Heart right ventricle (tissue), 16 donors: ENCODE measurements at regions not wholly inside any gene's neighbourhood (a gene's known extent, or its start where the extent isn't known, plus 50 kb on each side); places are given as distances from the start of the nearest gene placed in this dataset.

Experiments
- ATAC-seq, 8 donors: fragments of 200-7000 bp; cut with Tn5 transposase; one replicate each; pipeline ENCODE4 v1.9.1; 2020; ENCODE audit warnings: mild to moderate bottlenecking in 8 of 8, moderate library complexity in 8 of 8, moderate number of reproducible peaks in 1 of 8
- DNase-seq, 2 donors: peaks; one replicate each; pipeline ENCODE4 v3.0.0-alpha.2; 2020
- H3K27ac ChIP-seq, 10 donors: fragments of 200-600 bp; sonication (generic) in 2 of 10; one replicate each; pipeline versions ENCODE4 v1.5.0 to v1.8.0; 2020 to 2022; ENCODE audit warnings: mild to moderate bottlenecking in 3 of 10
- H3K27me3 ChIP-seq, 7 donors: fragments of 200-600 bp; one replicate each; pipeline ENCODE4 v1.8.0; 2021 to 2022; ENCODE audit warnings: mild to moderate bottlenecking in 2 of 7
- H3K36me3 ChIP-seq, 9 donors: fragments of 200-600 bp; sonication (generic) in 1 of 9; one replicate each; pipeline versions ENCODE4 v1.5.0 to v1.8.0; 2020 to 2022; ENCODE audit warnings: mild to moderate bottlenecking in 2 of 9
- H3K4me1 ChIP-seq, 9 donors: fragments of 200-600 bp; sonication (generic) in 1 of 9; one replicate each; pipeline versions ENCODE4 v1.5.0 to v1.8.0; 2020 to 2022; ENCODE audit warnings: mild to moderate bottlenecking in 4 of 9
- H3K4me3 ChIP-seq, 10 donors: fragments of 200-600 bp; sonication (generic) in 2 of 10; one replicate each; pipeline versions ENCODE4 v1.5.0 to v1.8.0; 2020 to 2022; ENCODE audit warnings: mild to moderate bottlenecking in 7 of 10, moderate library complexity in 2 of 10
- H3K9me3 ChIP-seq, 11 donors: fragments of 200-600 bp in 10 of 11; sonication (generic) in 2 of 11; one replicate each; pipeline versions ENCODE4 v1.5.0 to v1.8.0; 2013 to 2022; ENCODE audit warnings: mild to moderate bottlenecking in 2 of 11, control low read depth in 1 of 11, moderate library complexity in 1 of 11
- CTCF ChIP-seq, 9 donors: fragments of 200-600 bp; sonication (generic) in 2 of 9; IDR thresholded peaks; one replicate each; pipeline versions ENCODE4 v1.5.0 to v1.8.0; 2021 to 2022; ENCODE audit warnings: antibody characterized with exemption in 9 of 9, mild to moderate bottlenecking in 5 of 9, moderate library complexity in 1 of 9
- WGBS, 2 donors: extraction: QIAGEN DNeasy Blood & Tissue Kit; methylation state at CpG; one replicate each; pipeline ENCODE4 v1.1.7; 2013; ENCODE audit warnings: inconsistent platforms in 1 of 2; 5-methylcytosine and 5-hydroxymethylcytosine counted together
- intact Hi-C, 10 donors: fragments of 100-400 bp; cut with DNase I; formaldehyde crosslinking; loops; one replicate each; pipeline versions ENCODE4 v1.11.1 to v1.14.2; 2022
- donor health status: Arrhythmogenic right ventricular cardiomyopathy.
- donor health status: ischemic (EF 13 %, LVEDD 7.1; RV severe dilation, severe dysfunction).
- donor health status: healthy with polysubstance abuse.
- donor health status: DM: no; HTN: yes; CAD: no.
- donor health status: DM: no; HTN: no; CAD: no.
- donor health status: ischemic (EF 25% LVEDD 6.9; RV normal size, moderate dysfunction).
- donor health status: ischemic (EF 25% LVEDD 5.7; RV mildly dilated, moderate dysfunction).
- donor health status: healthy.
- donor health status: DM: yes; HTN: yes; CAD: no.
- donor health status: Ischemic cardiomyopathy.
- donor health status: ischemic (EF 35%, LVEDD 5.7; RV mildly dilated, moderate dysfunction).
- donor health status: nonischemic (EF 11% LVEDD 7.7; RV severe dilation, severe dysfunction).
- donor health status: DM: yes; HTN: yes; CAD: no.
- donor health status: PGD.
- donor health status: ischemic (EF 29% LVEDD 5.4; RV normal size, mild dysfunction).
- donor health status: nonischemic (EF 23%, LVEDD 6.1; RV moderate dilation, normal function).

- no peaks in the 10 kb centered on the region for H3K36me3 ChIP-seq
- H3K4me1 ChIP-seq: no peaks in the 10 kb centered on the region
- 64 to 70% methylated on average over 2 of the region's 2 CpGs for WGBS, 2 donors
- DNase-seq (no peak), ATAC-seq (no peak)
- no peak overlapping the region for H3K27ac ChIP-seq
- intact Hi-C loops: no loop called here
- no peak overlapping the region for H3K4me3 ChIP-seq
- H3K27me3 ChIP-seq: no peaks in the 10 kb centered on the region
- H3K9me3 ChIP-seq: peaks cover 0 to 13% (median 3%) of the 10 kb centered on the region in 11 donors
- no peak for TF ChIP-seq CTCF (IDR thresholded peaks at IDR 0.05)
Measured at GRCh38 chr7:24049296-24049695, 234.7 kb upstream of the NPY start.

- no peak for TF ChIP-seq CTCF (IDR thresholded peaks at IDR 0.05)
- H3K4me3 ChIP-seq: no peak overlapping the region
- intact Hi-C loops: no loop called here
- no peaks in the 10 kb centered on the region for H3K4me1 ChIP-seq
- no peaks in the 10 kb centered on the region for H3K36me3 ChIP-seq
- H3K27ac ChIP-seq: no peak overlapping the region
- WGBS, 2 donors: 60 to 65% methylated on average over 7 of the region's 7 CpGs
- DNase-seq (no peak), ATAC-seq (no peak)
- no peaks in the 10 kb centered on the region for H3K27me3 ChIP-seq
- peaks cover 0 to 9% (median 0%) of the 10 kb centered on the region in 11 donors for H3K9me3 ChIP-seq
Measured at GRCh38 chr7:24050991-24051560, 232.9 kb upstream of the NPY start.

- no peaks in the 10 kb centered on the region for H3K4me1 ChIP-seq
- DNase-seq (no peak), ATAC-seq (no peak)
- no peak for TF ChIP-seq CTCF (IDR thresholded peaks at IDR 0.05)
- intact Hi-C loops: no loop called here
- no peaks in the 10 kb centered on the region for H3K27me3 ChIP-seq
- H3K9me3 ChIP-seq: peaks cover 0 to 9% (median 0%) of the 10 kb centered on the region in 11 donors
- H3K27ac ChIP-seq: no peak overlapping the region
- WGBS, 2 donors: 86 to 88% methylated on average over 5 of the region's 5 CpGs
- H3K36me3 ChIP-seq: no peaks in the 10 kb centered on the region
- no peak overlapping the region for H3K4me3 ChIP-seq
Measured at GRCh38 chr7:24051651-24052050, 232.3 kb upstream of the NPY start.

- no peak for DNase-seq
- no peak for TF ChIP-seq CTCF (IDR thresholded peaks at IDR 0.05)
- H3K27me3 ChIP-seq: peaks cover 0 to 3% (median 0%) of the 10 kb centered on the region in 7 donors
- H3K9me3 ChIP-seq: peaks cover 0 to 9% (median 0%) of the 10 kb centered on the region in 11 donors
- H3K4me3 ChIP-seq: no peak overlapping the region
- ATAC-seq: no peak
- 66 to 70% methylated on average over 6 of the region's 6 CpGs for WGBS, 2 donors
- no peaks in the 10 kb centered on the region for H3K4me1 ChIP-seq
- no peak overlapping the region for H3K27ac ChIP-seq
- no peaks in the 10 kb centered on the region for H3K36me3 ChIP-seq
- intact Hi-C loops: no loop called here
Measured at GRCh38 chr7:24052572-24053260, 231.3 kb upstream of the NPY start.
